ENCODE measurements at regions not wholly inside any gene's neighbourhood (a gene's known extent, or its start where the extent isn't known, plus 50 kb on each side); places are given as distances from the start of the nearest gene placed in this dataset.

- TF ChIP-seq CTCF (conservative IDR thresholded peaks at IDR 0.05; ENCODE audit: low read depth, low read length) (no peak), RAD21 (IDR thresholded peaks at IDR 0.05; ENCODE audit: low read length) (no peak), RCOR1 (IDR thresholded peaks at IDR 0.05; ENCODE audit: insufficient replicate concordance, low read length) (no peak), BHLHE40 (IDR thresholded peaks at IDR 0.05; ENCODE audit: low read depth, low read length) (no peak), FOS (IDR thresholded peaks at IDR 0.05; ENCODE audit: low read depth, low read length) (no peak), MAZ (IDR thresholded peaks at IDR 0.05; ENCODE audit: borderline replicate concordance, low read depth, low read length) (no peak), POLR2A (IDR thresholded peaks at IDR 0.05; ENCODE audit: low read depth, low read length) (no peak), MXI1 (IDR thresholded peaks at IDR 0.05; ENCODE audit: borderline replicate concordance, low read depth, low read length) (no peak), SMC3 (IDR thresholded peaks at IDR 0.05; ENCODE audit: low read depth, low read length) (no peak), MAFK (IDR thresholded peaks at IDR 0.05; ENCODE audit: low read depth, low read length) (no peak), CEBPB (IDR thresholded peaks at IDR 0.05; ENCODE audit: low read depth, low read length) (no peak), USF2 (IDR thresholded peaks at IDR 0.05; ENCODE audit: low read depth, low read length) (no peak), RFX5 (IDR thresholded peaks at IDR 0.05; ENCODE audit: low read depth, low read length) (no peak), ELK1 (IDR thresholded peaks at IDR 0.05; ENCODE audit: borderline replicate concordance, low read depth, low read length) (no peak)
These were observed 113.8 kb upstream of the EEPD1 start for GRCh38 chr7:36039243-36039642.
